GM23338 (cell line): ENCODE measurements at regions not wholly inside any gene's neighbourhood (a gene's known extent, or its start where the extent isn't known, plus 50 kb on each side); places are given as distances from the start of the nearest gene placed in this dataset.

Experiments
- CREB1 ChIP-seq: fragments of 250-450 bp; sonication (Bioruptor Pico); IDR thresholded peaks from 2 replicates; pipeline ENCODE4 v1.5.0; 2020; ENCODE audit warnings: low read depth, mild to moderate bottlenecking, moderate library complexity
- EZH2 ChIP-seq: fragments of 200-600 bp; sonication (generic); IDR thresholded peaks from one replicate; pipeline ENCODE4 v1.8.0; 2017; ENCODE audit warnings: antibody characterized with exemption, mild to moderate bottlenecking, low read depth; ENCODE audit not compliant: unreplicated experiment
- EZH2phosphoT487 ChIP-seq: fragments of 200-600 bp; sonication (generic); IDR thresholded peaks from one replicate; pipeline ENCODE4 v1.8.1; 2018; ENCODE audit warnings: antibody characterized with exemption; ENCODE audit not compliant: unreplicated experiment
- JUNB ChIP-seq: IDR thresholded peaks from one replicate; pipeline ENCODE4 v1.6.1; 2016; ENCODE audit warnings: antibody characterized with exemption; ENCODE audit not compliant: unreplicated experiment
- NANOG ChIP-seq: IDR thresholded peaks from 2 replicates; pipeline ENCODE4 v1.6.1; 2016; ENCODE audit warnings: antibody characterized with exemption, borderline replicate concordance
- POLR2AphosphoS5 ChIP-seq: IDR thresholded peaks from 2 replicates; pipeline ENCODE4 v1.6.1; 2016; ENCODE audit warnings: antibody characterized with exemption, low read depth
- ZNF331 ChIP-seq: fragments of 250-450 bp; sonication (Bioruptor Pico); IDR thresholded peaks from 2 replicates; pipeline ENCODE4 v1.5.0; 2020; ENCODE audit warnings: low read depth, mild to moderate bottlenecking, moderate library complexity
- TF ChIP-seq, protein P1 (sequence below), 2 experiments: fragments of 200-600 bp in 1 of 2; sonication (generic) in 1 of 2; conservative IDR thresholded peaks; 2 replicates each; pipeline versions ENCODE4 v1.5.1 to v1.6.1; 2016 to 2017; ENCODE audit warnings: antibody characterized with exemption in 2 of 2, low read depth in 2 of 2, mild to moderate bottlenecking in 2 of 2, moderate library complexity in 1 of 2
- TF ChIP-seq, protein P2 (sequence below): IDR thresholded peaks from one replicate; pipeline ENCODE4 v1.6.1; 2018; ENCODE audit warnings: antibody characterized with exemption; ENCODE audit not compliant: unreplicated experiment
- TF ChIP-seq, protein P3 (sequence below): IDR thresholded peaks from 2 replicates; pipeline ENCODE4 v1.6.1; 2016; ENCODE audit warnings: antibody characterized with exemption
- TF ChIP-seq, protein P4 (sequence below): fragments of 250-450 bp; sonication (Bioruptor Pico); IDR thresholded peaks from 2 replicates; pipeline ENCODE4 v1.5.0; 2020; ENCODE audit warnings: mild to moderate bottlenecking, moderate library complexity

DNA sequence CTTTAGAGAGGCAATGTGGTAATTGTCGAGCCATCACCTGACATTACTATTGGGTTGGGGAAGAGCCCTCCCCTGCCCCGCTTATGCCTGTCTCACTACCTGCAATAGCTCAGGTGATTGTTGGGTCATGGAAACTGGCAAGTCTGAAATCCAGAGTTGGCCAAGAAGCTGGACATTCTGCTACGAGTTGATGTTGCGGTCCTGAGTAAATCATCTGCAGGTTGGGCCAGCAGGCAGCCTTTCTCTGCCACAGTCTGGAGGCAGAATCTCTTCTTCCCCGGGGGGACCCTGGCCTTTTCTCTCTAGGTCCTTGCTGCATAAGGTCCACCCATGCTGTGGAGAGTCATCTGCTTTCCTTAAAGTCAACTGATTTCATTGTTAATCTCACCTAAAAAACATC is 142.4 kb downstream of the THBS2 start:
- TF ChIP-seq EZH2: no peak
- no peak for TF ChIP-seq EZH2phosphoT487
- TF ChIP-seq, protein P1, sequence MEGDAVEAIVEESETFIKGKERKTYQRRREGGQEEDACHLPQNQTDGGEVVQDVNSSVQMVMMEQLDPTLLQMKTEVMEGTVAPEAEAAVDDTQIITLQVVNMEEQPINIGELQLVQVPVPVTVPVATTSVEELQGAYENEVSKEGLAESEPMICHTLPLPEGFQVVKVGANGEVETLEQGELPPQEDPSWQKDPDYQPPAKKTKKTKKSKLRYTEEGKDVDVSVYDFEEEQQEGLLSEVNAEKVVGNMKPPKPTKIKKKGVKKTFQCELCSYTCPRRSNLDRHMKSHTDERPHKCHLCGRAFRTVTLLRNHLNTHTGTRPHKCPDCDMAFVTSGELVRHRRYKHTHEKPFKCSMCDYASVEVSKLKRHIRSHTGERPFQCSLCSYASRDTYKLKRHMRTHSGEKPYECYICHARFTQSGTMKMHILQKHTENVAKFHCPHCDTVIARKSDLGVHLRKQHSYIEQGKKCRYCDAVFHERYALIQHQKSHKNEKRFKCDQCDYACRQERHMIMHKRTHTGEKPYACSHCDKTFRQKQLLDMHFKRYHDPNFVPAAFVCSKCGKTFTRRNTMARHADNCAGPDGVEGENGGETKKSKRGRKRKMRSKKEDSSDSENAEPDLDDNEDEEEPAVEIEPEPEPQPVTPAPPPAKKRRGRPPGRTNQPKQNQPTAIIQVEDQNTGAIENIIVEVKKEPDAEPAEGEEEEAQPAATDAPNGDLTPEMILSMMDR (conservative IDR thresholded peaks at IDR 0.05; ENCODE audit: low read depth in 2 of 2): no peak
- TF ChIP-seq POLR2AphosphoS5: no peak
- no peak for TF ChIP-seq CREB1 (CRISPR knock-in tag)
- TF ChIP-seq, protein P2, sequence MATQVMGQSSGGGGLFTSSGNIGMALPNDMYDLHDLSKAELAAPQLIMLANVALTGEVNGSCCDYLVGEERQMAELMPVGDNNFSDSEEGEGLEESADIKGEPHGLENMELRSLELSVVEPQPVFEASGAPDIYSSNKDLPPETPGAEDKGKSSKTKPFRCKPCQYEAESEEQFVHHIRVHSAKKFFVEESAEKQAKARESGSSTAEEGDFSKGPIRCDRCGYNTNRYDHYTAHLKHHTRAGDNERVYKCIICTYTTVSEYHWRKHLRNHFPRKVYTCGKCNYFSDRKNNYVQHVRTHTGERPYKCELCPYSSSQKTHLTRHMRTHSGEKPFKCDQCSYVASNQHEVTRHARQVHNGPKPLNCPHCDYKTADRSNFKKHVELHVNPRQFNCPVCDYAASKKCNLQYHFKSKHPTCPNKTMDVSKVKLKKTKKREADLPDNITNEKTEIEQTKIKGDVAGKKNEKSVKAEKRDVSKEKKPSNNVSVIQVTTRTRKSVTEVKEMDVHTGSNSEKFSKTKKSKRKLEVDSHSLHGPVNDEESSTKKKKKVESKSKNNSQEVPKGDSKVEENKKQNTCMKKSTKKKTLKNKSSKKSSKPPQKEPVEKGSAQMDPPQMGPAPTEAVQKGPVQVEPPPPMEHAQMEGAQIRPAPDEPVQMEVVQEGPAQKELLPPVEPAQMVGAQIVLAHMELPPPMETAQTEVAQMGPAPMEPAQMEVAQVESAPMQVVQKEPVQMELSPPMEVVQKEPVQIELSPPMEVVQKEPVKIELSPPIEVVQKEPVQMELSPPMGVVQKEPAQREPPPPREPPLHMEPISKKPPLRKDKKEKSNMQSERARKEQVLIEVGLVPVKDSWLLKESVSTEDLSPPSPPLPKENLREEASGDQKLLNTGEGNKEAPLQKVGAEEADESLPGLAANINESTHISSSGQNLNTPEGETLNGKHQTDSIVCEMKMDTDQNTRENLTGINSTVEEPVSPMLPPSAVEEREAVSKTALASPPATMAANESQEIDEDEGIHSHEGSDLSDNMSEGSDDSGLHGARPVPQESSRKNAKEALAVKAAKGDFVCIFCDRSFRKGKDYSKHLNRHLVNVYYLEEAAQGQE: no peak
- TF ChIP-seq, protein P3, sequence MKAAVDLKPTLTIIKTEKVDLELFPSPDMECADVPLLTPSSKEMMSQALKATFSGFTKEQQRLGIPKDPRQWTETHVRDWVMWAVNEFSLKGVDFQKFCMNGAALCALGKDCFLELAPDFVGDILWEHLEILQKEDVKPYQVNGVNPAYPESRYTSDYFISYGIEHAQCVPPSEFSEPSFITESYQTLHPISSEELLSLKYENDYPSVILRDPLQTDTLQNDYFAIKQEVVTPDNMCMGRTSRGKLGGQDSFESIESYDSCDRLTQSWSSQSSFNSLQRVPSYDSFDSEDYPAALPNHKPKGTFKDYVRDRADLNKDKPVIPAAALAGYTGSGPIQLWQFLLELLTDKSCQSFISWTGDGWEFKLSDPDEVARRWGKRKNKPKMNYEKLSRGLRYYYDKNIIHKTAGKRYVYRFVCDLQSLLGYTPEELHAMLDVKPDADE: no peak
- TF ChIP-seq JUNB: no peak
- TF ChIP-seq, protein P4, sequence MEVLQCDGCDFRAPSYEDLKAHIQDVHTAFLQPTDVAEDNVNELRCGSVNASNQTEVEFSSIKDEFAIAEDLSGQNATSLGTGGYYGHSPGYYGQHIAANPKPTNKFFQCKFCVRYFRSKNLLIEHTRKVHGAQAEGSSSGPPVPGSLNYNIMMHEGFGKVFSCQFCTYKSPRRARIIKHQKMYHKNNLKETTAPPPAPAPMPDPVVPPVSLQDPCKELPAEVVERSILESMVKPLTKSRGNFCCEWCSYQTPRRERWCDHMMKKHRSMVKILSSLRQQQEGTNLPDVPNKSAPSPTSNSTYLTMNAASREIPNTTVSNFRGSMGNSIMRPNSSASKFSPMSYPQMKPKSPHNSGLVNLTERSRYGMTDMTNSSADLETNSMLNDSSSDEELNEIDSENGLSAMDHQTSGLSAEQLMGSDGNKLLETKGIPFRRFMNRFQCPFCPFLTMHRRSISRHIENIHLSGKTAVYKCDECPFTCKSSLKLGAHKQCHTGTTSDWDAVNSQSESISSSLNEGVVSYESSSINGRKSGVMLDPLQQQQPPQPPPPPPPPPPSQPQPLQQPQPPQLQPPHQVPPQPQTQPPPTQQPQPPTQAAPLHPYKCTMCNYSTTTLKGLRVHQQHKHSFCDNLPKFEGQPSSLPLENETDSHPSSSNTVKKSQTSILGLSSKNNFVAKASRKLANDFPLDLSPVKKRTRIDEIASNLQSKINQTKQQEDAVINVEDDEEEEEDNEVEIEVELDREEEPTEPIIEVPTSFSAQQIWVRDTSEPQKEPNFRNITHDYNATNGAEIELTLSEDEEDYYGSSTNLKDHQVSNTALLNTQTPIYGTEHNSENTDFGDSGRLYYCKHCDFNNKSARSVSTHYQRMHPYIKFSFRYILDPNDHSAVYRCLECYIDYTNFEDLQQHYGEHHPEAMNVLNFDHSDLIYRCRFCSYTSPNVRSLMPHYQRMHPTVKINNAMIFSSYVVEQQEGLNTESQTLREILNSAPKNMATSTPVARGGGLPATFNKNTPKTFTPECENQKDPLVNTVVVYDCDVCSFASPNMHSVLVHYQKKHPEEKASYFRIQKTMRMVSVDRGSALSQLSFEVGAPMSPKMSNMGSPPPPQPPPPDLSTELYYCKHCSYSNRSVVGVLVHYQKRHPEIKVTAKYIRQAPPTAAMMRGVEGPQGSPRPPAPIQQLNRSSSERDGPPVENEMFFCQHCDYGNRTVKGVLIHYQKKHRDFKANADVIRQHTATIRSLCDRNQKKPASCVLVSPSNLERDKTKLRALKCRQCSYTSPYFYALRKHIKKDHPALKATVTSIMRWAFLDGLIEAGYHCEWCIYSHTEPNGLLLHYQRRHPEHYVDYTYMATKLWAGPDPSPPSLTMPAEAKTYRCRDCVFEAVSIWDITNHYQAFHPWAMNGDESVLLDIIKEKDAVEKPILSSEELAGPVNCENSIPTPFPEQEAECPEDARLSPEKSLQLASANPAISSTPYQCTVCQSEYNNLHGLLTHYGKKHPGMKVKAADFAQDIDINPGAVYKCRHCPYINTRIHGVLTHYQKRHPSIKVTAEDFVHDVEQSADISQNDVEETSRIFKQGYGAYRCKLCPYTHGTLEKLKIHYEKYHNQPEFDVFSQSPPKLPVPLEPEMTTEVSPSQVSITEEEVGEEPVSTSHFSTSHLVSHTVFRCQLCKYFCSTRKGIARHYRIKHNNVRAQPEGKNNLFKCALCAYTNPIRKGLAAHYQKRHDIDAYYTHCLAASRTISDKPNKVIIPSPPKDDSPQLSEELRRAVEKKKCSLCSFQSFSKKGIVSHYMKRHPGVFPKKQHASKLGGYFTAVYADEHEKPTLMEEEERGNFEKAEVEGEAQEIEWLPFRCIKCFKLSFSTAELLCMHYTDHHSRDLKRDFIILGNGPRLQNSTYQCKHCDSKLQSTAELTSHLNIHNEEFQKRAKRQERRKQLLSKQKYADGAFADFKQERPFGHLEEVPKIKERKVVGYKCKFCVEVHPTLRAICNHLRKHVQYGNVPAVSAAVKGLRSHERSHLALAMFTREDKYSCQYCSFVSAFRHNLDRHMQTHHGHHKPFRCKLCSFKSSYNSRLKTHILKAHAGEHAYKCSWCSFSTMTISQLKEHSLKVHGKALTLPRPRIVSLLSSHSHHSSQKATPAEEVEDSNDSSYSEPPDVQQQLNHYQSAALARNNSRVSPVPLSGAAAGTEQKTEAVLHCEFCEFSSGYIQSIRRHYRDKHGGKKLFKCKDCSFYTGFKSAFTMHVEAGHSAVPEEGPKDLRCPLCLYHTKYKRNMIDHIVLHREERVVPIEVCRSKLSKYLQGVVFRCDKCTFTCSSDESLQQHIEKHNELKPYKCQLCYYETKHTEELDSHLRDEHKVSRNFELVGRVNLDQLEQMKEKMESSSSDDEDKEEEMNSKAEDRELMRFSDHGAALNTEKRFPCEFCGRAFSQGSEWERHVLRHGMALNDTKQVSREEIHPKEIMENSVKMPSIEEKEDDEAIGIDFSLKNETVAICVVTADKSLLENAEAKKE (CRISPR knock-in tag): no peak
- no peak for TF ChIP-seq NANOG
- TF ChIP-seq ZNF331 (CRISPR knock-in tag): no peak
